ENCODE measurements at regions not wholly inside any gene's neighbourhood (a gene's known extent, or its start where the extent isn't known, plus 50 kb on each side); places are given as distances from the start of the nearest gene placed in this dataset.

DNA sequence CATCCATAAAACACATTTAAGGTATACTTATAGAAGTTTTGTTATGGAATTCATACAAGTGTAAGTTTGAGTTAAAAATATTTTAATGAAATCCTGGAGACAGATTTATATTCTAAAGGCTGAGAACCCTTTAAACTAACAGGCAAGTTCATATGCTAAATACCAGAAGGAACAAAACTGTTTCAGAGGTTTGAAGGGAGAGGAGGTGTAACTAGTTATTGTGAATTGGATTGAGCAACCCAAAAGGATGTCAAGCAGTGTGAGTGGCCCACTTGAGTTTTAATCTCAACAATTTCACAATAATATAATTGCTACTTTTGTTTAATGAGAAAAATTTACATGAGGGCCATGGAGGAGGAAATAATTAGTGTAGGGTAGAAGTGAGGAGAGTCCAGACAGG is 348.5 kb upstream of the ACTBL2 start:
- H3K36me3 Mint-ChIP-seq (ENCODE audit: low read depth): no peaks in the 10 kb centered on the region
- H3K27ac Mint-ChIP-seq: no peak overlapping the region
- Histone ChIP-seq H3K36me3 (ENCODE audit: control insufficient read depth, insufficient read depth, low read length) (no peaks in the 10 kb centered on the region), H3K4me1 (ENCODE audit: control insufficient read depth, insufficient read depth, low read length) (peaks cover 3% of the 10 kb centered on the region), H3K9ac (ENCODE audit: extremely low read depth, low read length, poor library complexity, severe bottlenecking) (no peak overlapping the region), H3K9me3 (ENCODE audit: control insufficient read depth, low read length) (no peaks in the 10 kb centered on the region), H3K4me3 (ENCODE audit: low read length) (no peak overlapping the region), H3K27me3 (ENCODE audit: control insufficient read depth, insufficient read depth, low read length, poor library complexity, severe bottlenecking) (no peaks in the 10 kb centered on the region), H3K27ac (ENCODE audit: low read depth, low read length) (no peak overlapping the region)
- no peaks in the 10 kb centered on the region for H3K9me3 Mint-ChIP-seq
- no peak for DNase-seq
- TF ChIP-seq, protein P1, sequence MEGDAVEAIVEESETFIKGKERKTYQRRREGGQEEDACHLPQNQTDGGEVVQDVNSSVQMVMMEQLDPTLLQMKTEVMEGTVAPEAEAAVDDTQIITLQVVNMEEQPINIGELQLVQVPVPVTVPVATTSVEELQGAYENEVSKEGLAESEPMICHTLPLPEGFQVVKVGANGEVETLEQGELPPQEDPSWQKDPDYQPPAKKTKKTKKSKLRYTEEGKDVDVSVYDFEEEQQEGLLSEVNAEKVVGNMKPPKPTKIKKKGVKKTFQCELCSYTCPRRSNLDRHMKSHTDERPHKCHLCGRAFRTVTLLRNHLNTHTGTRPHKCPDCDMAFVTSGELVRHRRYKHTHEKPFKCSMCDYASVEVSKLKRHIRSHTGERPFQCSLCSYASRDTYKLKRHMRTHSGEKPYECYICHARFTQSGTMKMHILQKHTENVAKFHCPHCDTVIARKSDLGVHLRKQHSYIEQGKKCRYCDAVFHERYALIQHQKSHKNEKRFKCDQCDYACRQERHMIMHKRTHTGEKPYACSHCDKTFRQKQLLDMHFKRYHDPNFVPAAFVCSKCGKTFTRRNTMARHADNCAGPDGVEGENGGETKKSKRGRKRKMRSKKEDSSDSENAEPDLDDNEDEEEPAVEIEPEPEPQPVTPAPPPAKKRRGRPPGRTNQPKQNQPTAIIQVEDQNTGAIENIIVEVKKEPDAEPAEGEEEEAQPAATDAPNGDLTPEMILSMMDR (conservative IDR thresholded peaks at IDR 0.05): no peak
- no peak overlapping the region for H3K4me3 Mint-ChIP-seq
- H3K4me1 Mint-ChIP-seq: peaks cover 11% of the 10 kb centered on the region
- H3K27me3 Mint-ChIP-seq (ENCODE audit: insufficient read depth): no peaks in the 10 kb centered on the region

DNA sequence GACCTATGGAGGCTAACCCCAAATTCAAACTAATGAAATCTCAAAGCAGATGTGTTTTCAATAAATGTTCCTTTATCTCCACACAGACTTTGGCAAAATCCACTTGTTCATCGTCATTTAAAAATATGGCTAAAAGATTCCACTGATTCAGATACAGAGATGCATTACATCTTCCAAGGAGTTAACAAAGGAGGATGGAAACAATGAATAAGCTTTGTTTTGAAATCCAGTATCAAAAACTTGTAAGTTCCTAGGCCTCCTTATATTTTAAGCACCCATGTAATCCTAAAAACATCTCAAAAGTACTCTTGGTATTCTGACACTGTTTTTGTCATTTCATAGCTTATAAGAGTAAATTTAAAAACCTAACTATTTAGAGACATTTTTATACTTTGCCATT is 345.6 kb upstream of the ACTBL2 start:
- Mint-ChIP-seq H3K4me1 (no peaks in the 10 kb centered on the region), H3K4me3 (no peak overlapping the region), H3K27ac (no peak overlapping the region), H3K27me3 (ENCODE audit: insufficient read depth) (no peaks in the 10 kb centered on the region), H3K36me3 (ENCODE audit: low read depth) (no peaks in the 10 kb centered on the region), H3K9me3 (no peaks in the 10 kb centered on the region)
- no peak overlapping the region for H3K4me3 ChIP-seq (ENCODE audit: low read length)
- no peaks in the 10 kb centered on the region for H3K27me3 ChIP-seq (ENCODE audit: control insufficient read depth, insufficient read depth, low read length, poor library complexity, severe bottlenecking)
- TF ChIP-seq, protein P1 (conservative IDR thresholded peaks at IDR 0.05): no peak
- no peaks in the 10 kb centered on the region for H3K36me3 ChIP-seq (ENCODE audit: control insufficient read depth, insufficient read depth, low read length)
- 94% methylated on average over 1 of the region's 1 CpG; no CpG with 5 or more reads in 1 of the 2 experiments for WGBS, 2 experiments (ENCODE audit: insufficient coverage in 1 of 2, insufficient read length in 1 of 2)
- no peak overlapping the region for H3K9ac ChIP-seq (ENCODE audit: extremely low read depth, low read length, poor library complexity, severe bottlenecking)
- H3K9me3 ChIP-seq (ENCODE audit: control insufficient read depth, low read length): no peaks in the 10 kb centered on the region
- no peak overlapping the region for H3K27ac ChIP-seq (ENCODE audit: low read depth, low read length)
- no peaks in the 10 kb centered on the region for H3K4me1 ChIP-seq (ENCODE audit: control insufficient read depth, insufficient read depth, low read length)
- no peak for DNase-seq

DNA sequence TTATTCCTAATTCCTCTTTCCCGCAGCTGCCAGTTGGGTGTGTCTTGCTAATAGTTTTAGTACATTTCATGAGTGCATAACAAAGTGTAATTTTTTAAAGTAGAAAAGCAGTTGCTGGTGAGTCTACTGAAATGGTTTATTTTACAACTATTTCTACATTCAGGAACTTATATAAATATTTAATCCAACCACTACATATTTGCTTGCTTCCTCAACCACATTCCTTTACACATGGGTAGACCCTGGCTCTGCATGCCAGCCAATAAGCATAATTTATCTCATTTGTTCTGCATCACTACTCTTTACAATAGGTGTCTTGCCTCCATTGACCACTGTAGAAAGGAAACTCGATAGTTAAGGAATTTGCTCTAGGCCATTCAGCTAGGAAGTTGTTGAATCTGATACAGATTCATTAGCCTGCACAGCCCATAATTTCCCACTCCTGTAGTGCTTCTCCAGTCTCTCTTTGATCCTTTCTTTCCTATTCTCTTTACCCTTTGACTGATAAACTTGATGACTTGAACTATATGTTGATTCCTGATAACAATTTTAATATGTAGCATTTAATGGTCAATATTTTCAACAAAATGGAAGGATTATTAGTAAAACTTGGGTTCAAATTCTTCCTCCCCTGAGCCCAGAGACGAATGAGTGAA is 342.5 kb upstream of the ACTBL2 start:
- Mint-ChIP-seq H3K4me3 (no peak overlapping the region), H3K27ac (no peak overlapping the region), H3K27me3 (ENCODE audit: insufficient read depth) (no peaks in the 10 kb centered on the region), H3K36me3 (ENCODE audit: low read depth) (no peaks in the 10 kb centered on the region), H3K9me3 (peaks cover 2% of the 10 kb centered on the region), H3K4me1 (no peaks in the 10 kb centered on the region)
- Histone ChIP-seq H3K4me3 (ENCODE audit: low read length) (no peak overlapping the region), H3K9me3 (ENCODE audit: control insufficient read depth, low read length) (no peaks in the 10 kb centered on the region), H3K27me3 (ENCODE audit: control insufficient read depth, insufficient read depth, low read length, poor library complexity, severe bottlenecking) (no peaks in the 10 kb centered on the region), H3K36me3 (ENCODE audit: control insufficient read depth, insufficient read depth, low read length) (no peaks in the 10 kb centered on the region), H3K27ac (ENCODE audit: low read depth, low read length) (no peak overlapping the region), H3K9ac (ENCODE audit: extremely low read depth, low read length, poor library complexity, severe bottlenecking) (no peak overlapping the region), H3K4me1 (ENCODE audit: control insufficient read depth, insufficient read depth, low read length) (no peaks in the 10 kb centered on the region)
- no peak for DNase-seq
- WGBS, 2 experiments (ENCODE audit: insufficient coverage in 1 of 2, insufficient read length in 1 of 2): 82 to 96% methylated on average over 3 of the region's 3 CpGs
- TF ChIP-seq, protein P1 (conservative IDR thresholded peaks at IDR 0.05): no peak

Measured in endodermal cell (in vitro differentiated cells).